ENCODE measurements at regions not wholly inside any gene's neighbourhood (a gene's known extent, or its start where the extent isn't known, plus 50 kb on each side); places are given as distances from the start of the nearest gene placed in this dataset.
"Not testable (repeated sequence)": the region's sequence is repeated elsewhere in the genome, so short reads cannot be mapped to it uniquely, and the experiment has no call there.

DNA sequence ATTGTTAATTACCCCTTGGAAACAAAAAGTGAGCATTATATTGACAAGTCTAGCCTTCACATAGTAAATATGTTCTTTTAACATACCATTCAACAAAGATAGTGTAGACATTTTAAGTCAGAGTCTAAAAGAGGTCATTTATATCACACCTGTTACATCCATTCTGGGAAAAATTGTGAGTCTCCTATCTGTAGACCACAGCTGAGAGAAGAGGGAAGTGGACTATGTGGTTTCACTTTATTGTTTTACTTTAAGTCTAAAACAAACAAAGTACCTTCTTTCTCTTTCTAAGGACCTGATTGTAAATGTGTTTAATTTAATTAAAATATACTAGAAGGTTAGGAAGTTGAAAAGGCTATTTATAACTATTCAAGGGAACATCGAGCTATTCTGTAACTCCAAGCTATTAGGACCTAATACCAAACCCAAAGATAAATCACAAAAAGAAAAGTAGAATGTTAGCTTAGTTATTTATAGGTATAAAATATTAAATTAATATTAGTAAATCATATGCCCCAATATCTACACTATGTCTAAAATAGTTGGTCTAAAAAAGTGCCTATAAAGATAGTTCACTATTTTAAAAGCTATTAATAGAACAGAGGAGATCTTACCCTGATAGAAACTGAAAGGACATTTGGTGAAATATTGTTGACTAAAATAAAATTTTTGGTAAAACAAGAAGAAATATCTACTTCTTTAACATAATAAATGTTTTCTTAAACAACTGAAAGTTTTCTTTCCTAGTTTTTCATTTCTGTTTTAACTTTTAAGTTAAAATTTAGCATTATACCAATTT is 134.9 kb downstream of the TMEM167A start:
- Histone ChIP-seq H3K4me2 (ENCODE audit: low read length) (no peak overlapping the region), H3K9ac (ENCODE audit: low read length) (no peak overlapping the region), H3K4me3 (ENCODE audit: low read depth, low read length) (no peak overlapping the region), H2BK12ac (ENCODE audit: low read length) (no peak overlapping the region), H4K12ac (ENCODE audit: low read depth, low read length) (no peak overlapping the region), H3K79me1 (ENCODE audit: low read length) (no peaks in the 10 kb centered on the region), H2AK5ac (ENCODE audit: low read length) (no peak overlapping the region), H3K14ac (ENCODE audit: low read length) (no peak overlapping the region), H3K18ac (ENCODE audit: low read length) (no peak overlapping the region), H3K4ac (ENCODE audit: low read depth, low read length) (no peak overlapping the region), H3K9me3 (ENCODE audit: insufficient read depth, low read depth, low read length) (peaks cover 8% of the 10 kb centered on the region), H3K23ac (ENCODE audit: low read length) (no peak overlapping the region), H3K4me1 (ENCODE audit: control insufficient read depth in 1 of 2, insufficient read depth in 2 of 2, low read length in 2 of 2) (no peaks in the 10 kb centered on the region), H3K79me2 (ENCODE audit: control insufficient read depth, insufficient read depth, low read length, poor library complexity) (no peaks in the 10 kb centered on the region), H3K27ac (ENCODE audit: low read depth, low read length) (no peak overlapping the region), H2BK120ac (ENCODE audit: insufficient read depth, low read length, poor library complexity) (no peak overlapping the region), H2AFZ (ENCODE audit: insufficient read depth, low read length, poor library complexity) (no peak overlapping the region), H2BK5ac (ENCODE audit: low read depth, low read length, poor library complexity) (no peak overlapping the region), H4K91ac (ENCODE audit: low read depth, low read length) (no peak overlapping the region), H3K27me3 (ENCODE audit: insufficient read depth, low read length) (no peaks in the 10 kb centered on the region), H4K8ac (ENCODE audit: low read depth, low read length) (no peak overlapping the region), H3K36me3 (ENCODE audit: control insufficient read depth in 1 of 2, insufficient read depth in 2 of 2, low read length in 2 of 2) (no peaks in the 10 kb centered on the region)
- no CpG with 5 or more reads among the region's 1 CpG for WGBS (ENCODE audit: extremely low coverage, insufficient coverage, insufficient read length)
- no peak for DNase-seq

- H3K9me3 ChIP-seq (ENCODE audit: insufficient read depth, low read depth, low read length): peaks cover 2% of the 10 kb centered on the region
- no peak overlapping the region for H4K91ac ChIP-seq (ENCODE audit: low read depth, low read length)
- no peak overlapping the region for H2BK120ac ChIP-seq (ENCODE audit: insufficient read depth, low read length, poor library complexity)
- no peaks in the 10 kb centered on the region for H3K79me2 ChIP-seq (ENCODE audit: control insufficient read depth, insufficient read depth, low read length, poor library complexity)
- no peak overlapping the region for H2BK12ac ChIP-seq (ENCODE audit: low read length)
- WGBS (ENCODE audit: extremely low coverage, insufficient coverage, insufficient read length): no CpG with 5 or more reads among the region's 4 CpGs
- H3K23ac ChIP-seq (ENCODE audit: low read length): no peak overlapping the region
- no peaks in the 10 kb centered on the region for H3K79me1 ChIP-seq (ENCODE audit: low read length)
- no peaks in the 10 kb centered on the region for H3K36me3 ChIP-seq (ENCODE audit: control insufficient read depth in 1 of 2, insufficient read depth in 2 of 2, low read length in 2 of 2)
- H3K14ac ChIP-seq (ENCODE audit: low read length): no peak overlapping the region
- no peak overlapping the region for H3K4me2 ChIP-seq (ENCODE audit: low read length)
- no peak overlapping the region for H2AFZ ChIP-seq (ENCODE audit: insufficient read depth, low read length, poor library complexity)
- H3K27ac ChIP-seq (ENCODE audit: low read depth, low read length): no peak overlapping the region
- DNase-seq: no peak
- H3K4me1 ChIP-seq (ENCODE audit: control insufficient read depth in 1 of 2, insufficient read depth in 2 of 2, low read length in 2 of 2): no peaks in the 10 kb centered on the region
- no peak overlapping the region for H2AK5ac ChIP-seq (ENCODE audit: low read length)
- no peak overlapping the region for H2BK5ac ChIP-seq (ENCODE audit: low read depth, low read length, poor library complexity)
- H3K4ac ChIP-seq (ENCODE audit: low read depth, low read length): no peak overlapping the region
- no peak overlapping the region for H4K8ac ChIP-seq (ENCODE audit: low read depth, low read length)
- no peak overlapping the region for H3K9ac ChIP-seq (ENCODE audit: low read length)
- no peak overlapping the region for H3K4me3 ChIP-seq (ENCODE audit: low read depth, low read length)
- H3K18ac ChIP-seq (ENCODE audit: low read length): no peak overlapping the region
- H4K12ac ChIP-seq (ENCODE audit: low read depth, low read length): no peak overlapping the region
- H3K27me3 ChIP-seq (ENCODE audit: insufficient read depth, low read length): no peaks in the 10 kb centered on the region
These were observed 138.1 kb downstream of the TMEM167A start for GRCh38 chr5:82938901-82939725.

- not testable (repeated sequence) for H3K14ac ChIP-seq (ENCODE audit: low read length); H3K4me1 ChIP-seq (ENCODE audit: control insufficient read depth in 1 of 2, insufficient read depth in 2 of 2, low read length in 2 of 2); H3K36me3 ChIP-seq (ENCODE audit: control insufficient read depth in 1 of 2, insufficient read depth in 2 of 2, low read length in 2 of 2); H3K18ac ChIP-seq (ENCODE audit: low read length); H2AFZ ChIP-seq (ENCODE audit: insufficient read depth, low read length, poor library complexity); H2BK12ac ChIP-seq (ENCODE audit: low read length); H3K4ac ChIP-seq (ENCODE audit: low read depth, low read length); H3K9ac ChIP-seq (ENCODE audit: low read length); H2BK5ac ChIP-seq (ENCODE audit: low read depth, low read length, poor library complexity); H3K79me2 ChIP-seq (ENCODE audit: control insufficient read depth, insufficient read depth, low read length, poor library complexity); H3K4me2 ChIP-seq (ENCODE audit: low read length); H3K79me1 ChIP-seq (ENCODE audit: low read length); H3K27ac ChIP-seq (ENCODE audit: low read depth, low read length); H3K23ac ChIP-seq (ENCODE audit: low read length); H2BK120ac ChIP-seq (ENCODE audit: insufficient read depth, low read length, poor library complexity); H3K27me3 ChIP-seq (ENCODE audit: insufficient read depth, low read length); H3K4me3 ChIP-seq (ENCODE audit: low read depth, low read length); H4K12ac ChIP-seq (ENCODE audit: low read depth, low read length); H3K9me3 ChIP-seq (ENCODE audit: insufficient read depth, low read depth, low read length); DNase-seq; H2AK5ac ChIP-seq (ENCODE audit: low read length)
- H4K91ac ChIP-seq (ENCODE audit: low read depth, low read length): peak overlapping the region; percentile 2
- WGBS (ENCODE audit: extremely low coverage, insufficient coverage, insufficient read length): no CpG with 5 or more reads among the region's 28 CpGs
- H4K8ac ChIP-seq (ENCODE audit: low read depth, low read length): peak overlapping the region; percentile 19
These were observed 144.5 kb downstream of the TMEM167A start for GRCh38 chr5:82932473-82933220.

- no CpG with 5 or more reads among the region's 3 CpGs for WGBS (ENCODE audit: extremely low coverage, insufficient coverage, insufficient read length)
- no peaks in the 10 kb centered on the region for H3K79me1 ChIP-seq (ENCODE audit: low read length)
- no peaks in the 10 kb centered on the region for H3K9me3 ChIP-seq (ENCODE audit: insufficient read depth, low read depth, low read length)
- H3K36me3 ChIP-seq (ENCODE audit: control insufficient read depth in 1 of 2, insufficient read depth in 2 of 2, low read length in 2 of 2): no peaks in the 10 kb centered on the region
- no peak overlapping the region for H3K27ac ChIP-seq (ENCODE audit: low read depth, low read length)
- no peak overlapping the region for H2BK5ac ChIP-seq (ENCODE audit: low read depth, low read length, poor library complexity)
- H3K18ac ChIP-seq (ENCODE audit: low read length): no peak overlapping the region
- no peak overlapping the region for H4K8ac ChIP-seq (ENCODE audit: low read depth, low read length)
- no peak overlapping the region for H3K4me2 ChIP-seq (ENCODE audit: low read length)
- H3K9ac ChIP-seq (ENCODE audit: low read length): no peak overlapping the region
- H2BK120ac ChIP-seq (ENCODE audit: insufficient read depth, low read length, poor library complexity): no peak overlapping the region
- H2AFZ ChIP-seq (ENCODE audit: insufficient read depth, low read length, poor library complexity): no peak overlapping the region
- H3K23ac ChIP-seq (ENCODE audit: low read length): no peak overlapping the region
- no peaks in the 10 kb centered on the region for H3K4me1 ChIP-seq (ENCODE audit: control insufficient read depth in 1 of 2, insufficient read depth in 2 of 2, low read length in 2 of 2)
- H2BK12ac ChIP-seq (ENCODE audit: low read length): no peak overlapping the region
- H3K79me2 ChIP-seq (ENCODE audit: control insufficient read depth, insufficient read depth, low read length, poor library complexity): no peaks in the 10 kb centered on the region
- DNase-seq: no peak
- no peak overlapping the region for H3K4me3 ChIP-seq (ENCODE audit: low read depth, low read length)
- H4K91ac ChIP-seq (ENCODE audit: low read depth, low read length): no peak overlapping the region
- no peak overlapping the region for H3K4ac ChIP-seq (ENCODE audit: low read depth, low read length)
- no peaks in the 10 kb centered on the region for H3K27me3 ChIP-seq (ENCODE audit: insufficient read depth, low read length)
- H3K14ac ChIP-seq (ENCODE audit: low read length): no peak overlapping the region
- H2AK5ac ChIP-seq (ENCODE audit: low read length): no peak overlapping the region
- no peak overlapping the region for H4K12ac ChIP-seq (ENCODE audit: low read depth, low read length)
These were observed 146.1 kb downstream of the TMEM167A start for GRCh38 chr5:82931110-82931509.

Measured in trophoblast cell (in vitro differentiated cells and primary cell).